ENCODE measurements at regions not wholly inside any gene's neighbourhood (a gene's known extent, or its start where the extent isn't known, plus 50 kb on each side); places are given as distances from the start of the nearest gene placed in this dataset.

GRCh38 chr2:129369437-129369836 lies 610.0 kb upstream of the RAB6C start:
- no peak overlapping the region for H3K27ac Mint-ChIP-seq (ENCODE audit: unreplicated experiment)
- H3K4me1 Mint-ChIP-seq (ENCODE audit: low read depth, unreplicated experiment), result no peaks in the 10 kb centered on the region

GRCh38 chr2:129374452-129374851 lies 605.0 kb upstream of the RAB6C start:
- Mint-ChIP-seq H3K27me3 (ENCODE audit: unreplicated experiment) (no peaks in the 10 kb centered on the region), H3K4me1 (ENCODE audit: low read depth, unreplicated experiment) (no peaks in the 10 kb centered on the region), H3K9me3 (ENCODE audit: unreplicated experiment) (peaks cover 4% of the 10 kb centered on the region), H3K4me3 (ENCODE audit: unreplicated experiment) (no peak overlapping the region), H3K36me3 (ENCODE audit: unreplicated experiment) (no peaks in the 10 kb centered on the region), H3K27ac (ENCODE audit: unreplicated experiment) (no peak overlapping the region)
- TF ChIP-seq CTCF (IDR thresholded peaks at IDR 0.05; ENCODE audit: partially characterized antibody, unreplicated experiment), result no peak
- DNase-seq, result no peak

More at GRCh38 chr2:129369437-129369836, 610.0 kb upstream of the RAB6C start:
- H3K36me3 Mint-ChIP-seq (ENCODE audit: unreplicated experiment), result no peaks in the 10 kb centered on the region
- DNase-seq, result no peak
- no peaks in the 10 kb centered on the region for H3K9me3 Mint-ChIP-seq (ENCODE audit: unreplicated experiment)
- TF ChIP-seq CTCF (IDR thresholded peaks at IDR 0.05; ENCODE audit: partially characterized antibody, unreplicated experiment), result no peak
- H3K4me3 Mint-ChIP-seq (ENCODE audit: unreplicated experiment), result no peak overlapping the region
- no peaks in the 10 kb centered on the region for H3K27me3 Mint-ChIP-seq (ENCODE audit: unreplicated experiment)

- Mint-ChIP-seq H3K4me3 (ENCODE audit: unreplicated experiment) (no peak overlapping the region), H3K4me1 (ENCODE audit: low read depth, unreplicated experiment) (no peaks in the 10 kb centered on the region), H3K36me3 (ENCODE audit: unreplicated experiment) (no peaks in the 10 kb centered on the region), H3K9me3 (ENCODE audit: unreplicated experiment) (peaks cover 4% of the 10 kb centered on the region), H3K27me3 (ENCODE audit: unreplicated experiment) (no peaks in the 10 kb centered on the region), H3K27ac (ENCODE audit: unreplicated experiment) (no peak overlapping the region)
- TF ChIP-seq CTCF (IDR thresholded peaks at IDR 0.05; ENCODE audit: partially characterized antibody, unreplicated experiment), result no peak
- no peak for DNase-seq
Observed at GRCh38 chr2:129375632-129376425, 603.6 kb upstream of the RAB6C start.

- peaks cover 6% of the 10 kb centered on the region for H3K9me3 Mint-ChIP-seq (ENCODE audit: unreplicated experiment)
- peaks cover 2% of the 10 kb centered on the region for H3K27me3 Mint-ChIP-seq (ENCODE audit: unreplicated experiment)
- no peak for TF ChIP-seq CTCF (IDR thresholded peaks at IDR 0.05; ENCODE audit: partially characterized antibody, unreplicated experiment)
- no peaks in the 10 kb centered on the region for H3K4me1 Mint-ChIP-seq (ENCODE audit: low read depth, unreplicated experiment)
- H3K27ac Mint-ChIP-seq (ENCODE audit: unreplicated experiment), result no peak overlapping the region
- no peak overlapping the region for H3K4me3 Mint-ChIP-seq (ENCODE audit: unreplicated experiment)
- H3K36me3 Mint-ChIP-seq (ENCODE audit: unreplicated experiment), result peaks cover 3% of the 10 kb centered on the region
- DNase-seq, result no peak
Observed at GRCh38 chr2:129376426-129377077, 602.9 kb upstream of the RAB6C start.

GRCh38 chr2:129377078-129377469 lies 602.4 kb upstream of the RAB6C start:
- Mint-ChIP-seq H3K4me1 (ENCODE audit: low read depth, unreplicated experiment) (no peaks in the 10 kb centered on the region), H3K36me3 (ENCODE audit: unreplicated experiment) (peaks cover 5% of the 10 kb centered on the region), H3K4me3 (ENCODE audit: unreplicated experiment) (no peak overlapping the region), H3K27ac (ENCODE audit: unreplicated experiment) (no peak overlapping the region), H3K9me3 (ENCODE audit: unreplicated experiment) (peaks cover 6% of the 10 kb centered on the region), H3K27me3 (ENCODE audit: unreplicated experiment) (peaks cover 2% of the 10 kb centered on the region)
- no peak for TF ChIP-seq CTCF (IDR thresholded peaks at IDR 0.05; ENCODE audit: partially characterized antibody, unreplicated experiment)
- no peak for DNase-seq

Measured in glutamatergic neuron (in vitro differentiated cells).